LoVo (cell line): ENCODE measurements at regions not wholly inside any gene's neighbourhood (a gene's known extent, or its start where the extent isn't known, plus 50 kb on each side); places are given as distances from the start of the nearest gene placed in this dataset.

Experiments used
- DNase-seq: peaks from one replicate; pipeline ENCODE4 v3.0.0-alpha.2; 2016; ENCODE audit warnings: low spot score

DNA sequence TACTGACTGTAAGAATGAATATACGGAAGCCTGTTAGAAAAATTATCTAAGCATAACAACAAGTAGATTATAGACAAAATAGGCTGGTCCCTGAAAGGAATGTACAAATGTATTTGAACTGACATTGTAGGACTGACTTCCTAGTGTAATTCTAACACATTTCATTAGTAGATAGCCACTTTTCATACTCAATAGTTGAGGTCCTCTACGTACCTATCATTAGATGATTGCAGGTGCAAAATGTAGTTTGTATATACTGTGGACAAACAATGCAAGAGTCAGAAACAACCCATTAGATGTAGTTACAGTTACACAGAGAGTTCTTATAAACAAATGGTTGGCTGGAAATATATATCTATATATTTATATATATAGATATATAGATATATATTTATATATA lies 402.3 kb upstream of the SLITRK6 start:
- no peak for DNase-seq

DNA sequence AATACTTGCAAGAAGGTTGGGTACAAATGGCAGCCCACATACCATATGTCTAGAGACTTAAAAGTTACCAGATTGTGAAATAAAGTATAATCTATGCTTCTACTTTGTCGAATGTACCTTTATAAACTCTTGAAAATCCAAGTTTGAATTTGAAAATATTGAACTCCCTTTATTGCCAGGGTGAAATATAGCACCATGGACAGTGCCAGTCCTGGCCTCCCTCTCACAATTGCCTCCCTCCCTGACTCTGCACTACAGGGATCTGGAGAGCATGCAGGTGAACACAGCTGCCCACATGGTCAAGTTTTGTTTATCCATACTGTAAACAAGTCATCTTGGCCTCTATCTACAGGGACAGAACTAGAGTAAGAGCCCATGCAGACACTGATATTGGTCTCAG lies 394.1 kb upstream of the SLITRK6 start:
- no peak for DNase-seq

DNA sequence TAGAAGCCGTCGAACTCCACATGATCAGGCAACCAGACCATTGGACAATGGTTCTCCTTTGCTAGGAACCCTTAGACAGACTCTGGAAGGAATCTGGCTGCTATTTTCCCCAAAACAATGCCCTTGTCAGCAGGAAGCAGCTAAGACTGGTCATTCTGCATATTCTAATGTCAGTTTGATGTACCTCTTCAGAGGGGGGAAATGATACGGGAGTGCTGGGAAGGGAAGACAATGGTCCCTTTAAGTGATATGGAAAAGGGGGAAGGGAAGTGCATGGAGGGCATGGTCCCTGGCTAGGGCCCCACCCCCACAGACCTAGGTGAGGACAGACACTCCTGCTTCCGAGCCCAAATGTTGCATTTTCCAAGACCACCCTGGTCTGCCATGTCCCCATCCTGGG lies 389.0 kb upstream of the SLITRK6 start:
- DNase-seq, result no peak

DNA sequence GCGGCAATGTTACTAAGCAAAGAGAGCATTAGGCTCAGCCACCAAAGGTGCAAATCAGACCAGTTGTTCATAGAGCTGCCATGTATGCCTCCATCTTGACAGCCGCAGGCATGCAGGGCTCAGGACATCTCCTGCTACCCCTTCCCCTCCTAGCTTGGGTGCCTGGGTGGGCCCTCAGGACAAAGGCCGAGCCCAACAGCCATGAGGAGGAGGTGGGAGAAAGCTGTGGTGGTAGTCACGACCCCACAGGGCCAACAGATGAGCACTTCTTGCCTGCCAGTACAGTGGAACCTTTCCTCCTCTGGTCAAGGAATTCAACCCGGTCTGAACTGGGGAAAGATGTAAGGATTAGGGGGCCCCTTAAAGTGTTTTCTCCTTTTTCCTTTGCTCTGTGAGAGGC lies 386.4 kb upstream of the SLITRK6 start:
- no peak for DNase-seq

DNA sequence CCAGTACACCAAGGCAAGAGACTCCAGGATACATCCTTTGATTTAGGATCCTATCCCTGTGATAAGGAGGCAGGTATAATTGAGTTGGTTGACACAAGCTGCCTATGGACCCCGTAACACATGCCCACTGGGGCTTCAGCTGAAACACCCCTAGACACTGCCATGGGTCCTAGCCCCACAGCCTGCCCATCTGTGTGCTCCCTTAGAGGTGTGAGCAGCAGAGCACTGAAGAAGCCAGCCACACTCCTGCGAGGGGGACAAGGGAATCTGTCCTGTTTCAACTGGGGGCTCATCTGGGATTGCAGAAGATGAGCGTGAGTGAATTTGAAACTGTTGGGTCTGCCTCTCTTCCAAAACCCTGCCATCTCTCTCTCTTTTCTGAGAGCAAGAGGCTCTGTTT lies 385.9 kb upstream of the SLITRK6 start:
- no peak for DNase-seq

DNA sequence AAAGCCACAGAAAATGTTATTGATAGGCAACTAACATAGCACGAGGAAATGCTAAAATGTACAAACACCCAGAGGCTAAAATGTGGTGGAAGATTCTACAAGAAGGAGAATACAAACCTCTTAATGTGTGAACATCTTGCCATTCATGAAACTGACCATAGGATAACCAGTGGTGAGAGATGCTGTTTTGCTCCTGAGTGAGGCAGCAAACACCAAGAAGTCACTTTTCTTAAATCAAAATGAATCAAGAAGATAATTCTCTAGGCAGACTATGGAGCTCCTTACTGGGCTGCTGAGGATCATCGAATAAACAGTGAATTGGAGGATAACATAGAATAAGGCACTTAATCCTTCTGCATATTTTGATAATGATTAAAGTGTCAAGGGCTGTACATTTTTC lies 375.4 kb upstream of the SLITRK6 start:
- DNase-seq, result no peak

DNA sequence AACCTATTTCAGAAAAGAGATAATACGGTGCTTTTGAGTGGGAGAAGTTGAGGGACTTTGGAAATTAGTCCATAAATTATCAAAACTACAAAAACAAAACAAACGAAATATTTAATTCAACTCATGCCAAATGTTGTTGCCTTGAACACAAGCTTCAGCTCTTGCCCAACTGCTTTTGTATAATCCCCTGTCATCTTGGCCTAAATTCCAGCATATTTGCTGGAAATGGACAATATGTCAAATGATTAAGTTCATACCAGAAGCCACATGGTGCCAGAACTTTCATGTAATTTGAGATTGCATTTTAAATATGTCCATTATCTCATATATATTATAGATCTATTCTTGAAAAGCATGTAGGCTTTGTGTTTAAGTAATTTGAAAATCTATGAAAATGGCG lies 373.7 kb upstream of the SLITRK6 start:
- no peak for DNase-seq

DNA sequence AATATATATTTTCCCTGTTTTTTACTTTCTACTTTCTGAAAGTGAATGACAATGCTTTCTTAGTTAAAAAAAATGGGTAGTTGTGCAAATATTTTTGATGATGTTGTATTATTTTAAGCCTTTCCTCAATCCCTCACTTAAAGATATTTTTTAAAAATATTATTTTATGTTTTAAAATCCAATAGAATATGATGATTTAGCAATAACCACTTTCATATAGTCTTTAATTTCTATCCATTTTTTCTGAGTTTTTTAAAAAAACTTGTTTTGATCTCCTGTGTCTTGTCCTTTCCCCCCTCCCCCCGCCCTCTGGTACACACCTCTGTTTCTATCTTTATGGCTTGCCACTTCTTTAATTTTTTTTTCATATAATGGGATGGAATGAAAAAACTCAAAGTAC lies 362.0 kb upstream of the SLITRK6 start:
- no peak for DNase-seq

DNA sequence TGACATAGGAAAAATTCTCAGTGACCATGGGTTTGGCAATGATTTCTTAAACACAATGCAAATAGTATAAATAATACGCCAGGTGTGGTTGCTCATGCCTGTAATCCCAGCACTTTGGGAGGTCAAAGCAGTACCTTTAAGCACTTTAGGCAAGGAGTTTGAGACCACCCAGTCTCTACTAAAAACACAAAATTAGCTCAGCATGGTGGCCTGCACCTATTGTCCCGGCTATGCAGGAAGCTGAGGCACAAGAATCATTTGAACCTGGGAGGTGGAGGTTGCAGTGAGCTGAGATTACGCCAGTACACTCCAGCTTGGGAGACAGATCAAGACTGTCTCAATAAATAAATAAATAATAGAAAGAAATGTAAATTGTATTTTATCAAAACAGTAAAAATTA lies 356.5 kb upstream of the SLITRK6 start:
- no peak for DNase-seq

DNA sequence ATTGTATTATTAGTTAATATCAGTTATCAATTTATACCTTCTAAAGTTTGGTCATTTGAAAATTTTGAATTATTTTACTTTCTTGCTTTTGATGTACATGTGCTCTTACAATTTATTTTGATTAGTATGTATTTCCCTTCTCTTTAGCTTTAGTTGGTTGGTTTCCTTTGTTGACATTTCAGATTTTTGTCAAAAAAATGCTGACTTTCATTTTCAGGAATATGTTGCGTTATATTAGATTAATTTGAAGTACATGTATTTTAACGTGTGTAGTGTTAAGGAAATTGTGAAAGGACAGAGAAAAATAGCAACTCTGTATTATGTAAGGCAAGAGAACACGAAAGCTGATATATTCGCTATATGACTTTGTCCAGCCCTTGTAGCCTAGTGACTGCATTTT lies 342.9 kb upstream of the SLITRK6 start:
- DNase-seq, result no peak

DNA sequence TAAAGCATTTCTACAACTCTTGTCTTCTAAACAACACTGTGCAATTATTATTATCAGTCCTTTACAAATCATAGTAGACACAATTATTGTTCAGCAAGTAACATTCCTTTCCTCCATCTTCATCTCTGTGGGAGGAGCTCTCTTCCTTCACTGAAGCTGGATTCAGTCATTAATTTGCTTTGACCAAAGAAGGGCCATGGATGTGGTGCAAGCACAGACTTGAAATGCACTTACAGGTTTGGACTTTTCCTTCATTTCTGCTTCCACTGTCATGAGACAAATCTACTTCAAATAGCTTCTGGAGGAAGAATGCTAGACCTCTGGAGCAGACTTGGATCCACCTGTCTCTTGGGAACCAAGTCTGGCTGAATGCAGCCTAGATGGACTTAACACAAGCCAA lies 336.6 kb upstream of the SLITRK6 start:
- no peak for DNase-seq

DNA sequence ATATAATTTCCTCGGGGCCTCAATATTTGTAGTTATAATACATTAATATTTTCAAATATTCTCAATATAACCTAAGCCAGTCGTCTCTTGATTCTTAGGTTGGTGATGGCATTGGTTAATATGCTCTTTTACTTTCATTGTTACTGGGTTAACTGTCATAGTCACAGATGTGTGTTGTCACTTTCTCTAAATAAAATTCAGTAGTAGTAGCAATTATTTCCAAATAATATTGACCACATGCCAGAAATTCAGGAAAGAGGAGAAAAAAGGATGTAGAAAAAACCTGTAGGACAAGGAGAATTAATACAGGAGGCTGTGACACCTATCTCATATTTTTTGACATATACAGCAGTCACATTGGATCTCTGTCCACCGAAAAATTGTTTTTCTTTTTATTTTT lies 322.7 kb upstream of the SLITRK6 start:
- DNase-seq, result no peak

DNA sequence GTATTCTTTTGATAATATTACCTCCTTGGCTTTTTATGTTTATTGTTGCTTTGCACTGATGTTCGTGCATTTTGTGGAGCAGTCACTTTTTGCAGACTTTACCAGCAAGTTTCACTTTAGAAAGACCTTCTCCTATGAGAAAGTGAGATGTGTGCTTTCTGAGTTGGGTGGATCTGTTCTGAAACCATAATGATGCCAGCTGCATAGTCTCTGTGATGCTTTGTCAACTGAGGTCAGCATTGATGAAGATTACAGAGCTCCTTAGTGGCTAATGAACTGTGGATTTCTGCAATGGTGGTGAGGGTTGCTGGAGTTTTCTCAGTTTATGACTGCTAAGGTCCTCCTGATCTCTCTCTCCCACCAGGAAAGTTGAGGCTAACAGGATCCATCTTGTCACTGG lies 309.9 kb upstream of the SLITRK6 start:
- DNase-seq, result no peak

DNA sequence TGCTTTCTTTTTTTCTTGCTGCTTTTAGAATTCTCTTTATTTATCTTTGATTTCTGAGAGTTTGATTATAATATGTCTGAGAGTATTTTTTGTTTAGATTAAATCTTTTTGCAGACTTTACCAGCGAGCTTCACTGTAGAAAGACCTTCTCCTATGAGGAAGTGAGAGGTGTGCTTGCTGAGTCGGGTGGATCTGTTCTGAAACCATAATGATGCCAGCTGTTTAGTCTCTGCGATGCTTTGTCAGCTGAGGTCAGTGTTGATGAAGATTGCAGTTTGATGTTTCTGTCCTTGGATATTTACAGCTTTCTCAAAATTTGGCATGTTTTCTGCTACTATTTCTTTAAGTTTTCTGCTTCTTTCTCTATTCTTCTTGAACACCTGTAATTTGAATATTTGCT lies 309.1 kb upstream of the SLITRK6 start:
- DNase-seq, result no peak

DNA sequence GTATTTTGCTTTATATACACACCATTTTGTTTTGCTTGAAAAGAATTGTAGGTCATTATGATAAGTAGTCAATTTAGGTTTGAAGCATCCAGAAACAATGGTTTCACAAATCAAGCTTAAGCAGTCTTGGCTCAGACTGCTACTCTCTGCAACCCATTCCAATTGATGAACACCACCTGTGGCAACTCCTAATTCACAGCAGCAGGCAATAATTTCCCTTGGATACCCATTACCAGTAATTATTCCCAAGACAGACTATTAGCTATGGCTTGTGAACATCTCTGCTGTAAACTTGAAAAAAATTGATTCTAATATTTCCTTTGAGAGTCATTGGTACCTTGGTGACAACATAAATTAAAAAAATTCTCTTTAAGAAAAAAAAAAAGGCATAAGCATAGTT lies 299.3 kb upstream of the SLITRK6 start:
- DNase-seq, result no peak

DNA sequence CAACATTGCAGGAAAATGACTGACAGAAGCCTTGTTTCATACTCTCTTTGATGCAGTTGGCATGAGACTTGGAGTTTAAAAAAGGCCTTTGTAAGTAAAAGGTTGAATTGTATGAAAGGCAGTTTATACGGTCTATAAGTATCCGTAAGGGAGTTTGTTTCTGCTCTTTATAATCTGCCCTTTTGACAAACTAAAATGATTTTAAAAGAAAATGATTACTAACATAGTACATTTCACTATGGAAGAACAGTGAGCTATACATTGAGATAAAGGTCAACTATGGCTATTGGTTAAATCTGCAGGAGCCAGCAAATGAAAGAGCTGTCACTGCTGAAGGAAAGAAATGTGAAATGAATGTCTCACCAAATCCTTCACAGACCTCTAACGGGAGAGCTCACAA lies 296.1 kb upstream of the SLITRK6 start:
- DNase-seq, result no peak

DNA sequence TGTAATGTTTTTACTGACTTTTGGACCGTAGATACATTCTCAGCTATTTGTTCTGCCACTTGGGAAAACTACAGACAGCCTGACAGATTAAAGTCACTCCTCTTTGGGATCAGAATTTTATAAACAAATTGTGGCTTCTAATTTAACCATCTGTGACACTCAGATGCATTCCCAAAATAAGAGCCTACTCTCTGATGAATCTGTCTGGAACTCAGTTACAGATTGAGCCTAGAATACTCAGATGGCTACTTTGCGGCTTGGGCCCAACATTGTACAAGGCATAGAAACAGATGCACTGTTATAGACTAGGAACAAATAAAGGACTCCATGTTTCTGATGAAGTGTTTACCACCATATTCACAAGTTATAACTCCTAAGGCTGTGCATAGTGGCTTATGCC lies 291.0 kb upstream of the SLITRK6 start:
- no peak for DNase-seq

DNA sequence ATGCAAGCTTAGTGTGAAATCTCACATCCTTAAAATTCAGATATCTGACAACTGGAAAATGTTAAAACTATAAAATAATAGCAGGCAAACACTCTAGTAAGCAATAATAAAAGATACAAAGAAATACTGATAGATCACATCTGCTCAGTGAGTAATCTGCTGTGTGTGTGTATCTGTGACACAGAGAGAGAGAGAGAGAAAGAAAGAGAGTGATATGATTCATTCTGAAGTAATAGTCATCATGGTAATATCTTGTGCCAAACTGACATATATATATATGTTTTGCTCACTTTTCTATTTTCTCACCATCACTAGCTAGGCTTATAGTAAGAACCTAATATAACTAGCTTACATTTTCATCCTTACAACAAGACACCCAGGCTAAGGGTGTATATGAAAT lies 288.0 kb upstream of the SLITRK6 start:
- DNase-seq, result no peak

DNA sequence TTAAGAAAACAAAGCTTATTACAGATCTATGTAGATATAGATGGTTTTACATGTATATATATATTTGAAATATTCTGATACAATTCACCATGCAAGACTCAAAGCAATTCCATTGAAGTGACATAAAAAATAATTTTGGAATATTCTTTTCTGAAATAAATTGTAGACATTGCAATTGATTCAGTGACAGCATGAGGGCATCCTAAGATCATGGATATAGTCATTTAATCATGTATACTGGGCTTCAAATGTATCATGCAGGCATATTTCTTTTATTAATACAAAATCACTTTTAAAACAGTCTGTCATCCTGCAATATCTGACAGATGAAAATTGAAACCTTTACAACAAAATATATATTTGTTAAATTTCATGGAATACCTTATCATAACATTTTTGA lies 286.7 kb upstream of the SLITRK6 start:
- DNase-seq, result no peak

DNA sequence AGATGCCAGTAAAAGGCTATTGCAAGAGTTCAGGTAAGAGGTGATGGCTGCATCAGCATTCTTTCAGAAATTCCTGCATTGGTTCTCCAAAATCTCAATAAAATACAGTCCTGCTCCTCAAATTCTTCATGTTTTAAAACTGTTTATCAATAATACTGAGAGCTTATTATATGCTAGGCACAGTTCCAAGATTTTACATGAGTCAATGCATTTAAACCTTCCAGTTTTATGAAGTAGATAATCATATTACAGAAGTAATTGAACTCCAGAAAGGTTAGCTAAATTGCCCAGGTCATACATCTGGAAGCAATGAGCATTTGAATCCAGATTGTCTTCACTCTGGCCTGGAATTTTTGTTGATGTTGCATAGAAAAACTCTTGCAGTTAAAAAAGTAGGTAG lies 282.9 kb upstream of the SLITRK6 start:
- DNase-seq, result no peak

DNA sequence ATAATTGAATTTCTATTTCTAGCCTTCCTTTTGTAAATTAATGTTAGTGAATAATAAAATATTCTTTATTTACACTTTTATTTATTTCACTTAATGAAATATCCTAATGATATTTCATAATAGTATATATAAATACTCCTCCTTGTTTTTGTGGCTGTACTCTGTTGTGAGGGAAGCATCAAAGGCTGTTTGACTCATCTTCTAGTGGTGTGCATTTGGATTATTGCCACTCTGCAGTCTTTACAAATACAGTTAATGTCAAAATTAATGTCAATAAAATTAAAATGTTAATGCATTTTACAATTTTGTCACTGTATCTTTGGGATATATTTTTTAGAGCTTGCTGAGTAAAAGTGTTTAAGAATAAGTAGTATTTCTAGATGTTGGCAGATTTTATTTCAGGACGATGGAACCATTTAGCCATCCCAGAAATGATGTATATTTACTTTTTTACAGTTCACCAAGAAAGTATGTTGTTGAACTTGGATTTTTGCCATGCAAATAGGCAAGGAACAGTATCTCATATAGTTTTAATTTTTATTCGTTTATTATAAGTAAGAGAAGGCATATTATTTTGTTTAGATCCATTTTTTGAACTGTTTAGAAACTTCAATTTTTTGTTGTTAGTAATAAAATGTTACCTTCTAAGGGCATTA lies 281.2 kb upstream of the SLITRK6 start:
- no peak for DNase-seq

DNA sequence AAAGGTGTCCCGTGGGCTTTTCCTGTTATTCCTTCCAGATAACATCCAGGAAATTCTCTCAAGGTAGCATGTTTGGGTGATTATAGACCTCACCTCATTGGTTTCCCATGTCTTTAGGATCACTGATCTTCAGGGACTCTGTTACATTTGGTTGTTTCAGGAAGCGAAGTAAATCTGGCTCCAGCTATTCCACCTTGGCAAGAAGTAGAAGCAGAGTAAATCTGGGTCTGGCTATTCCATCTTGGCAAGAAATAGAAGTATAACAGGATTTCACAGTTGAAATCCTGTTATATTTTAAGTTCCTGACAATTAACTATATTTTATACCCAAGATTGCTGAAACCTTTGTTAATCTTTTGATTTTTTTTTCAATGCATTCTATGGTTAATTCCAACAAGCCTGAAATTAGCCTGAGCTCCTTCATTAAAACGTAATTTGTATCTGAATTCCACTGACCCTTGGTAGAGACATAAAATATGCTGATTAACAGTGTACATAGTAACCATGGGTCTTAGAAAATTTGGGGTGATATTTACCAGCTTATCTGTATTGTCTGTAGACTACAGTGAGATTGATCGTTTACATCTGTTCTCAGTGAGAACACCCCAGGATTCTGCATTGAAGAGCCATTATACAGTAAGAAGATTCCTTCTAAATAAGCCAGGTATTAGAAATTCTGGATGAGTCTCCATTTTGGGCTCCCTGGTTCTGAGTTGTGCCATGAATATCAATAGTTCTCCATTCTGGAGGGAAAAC lies 267.6 kb upstream of the SLITRK6 start:
- no peak for DNase-seq

DNA sequence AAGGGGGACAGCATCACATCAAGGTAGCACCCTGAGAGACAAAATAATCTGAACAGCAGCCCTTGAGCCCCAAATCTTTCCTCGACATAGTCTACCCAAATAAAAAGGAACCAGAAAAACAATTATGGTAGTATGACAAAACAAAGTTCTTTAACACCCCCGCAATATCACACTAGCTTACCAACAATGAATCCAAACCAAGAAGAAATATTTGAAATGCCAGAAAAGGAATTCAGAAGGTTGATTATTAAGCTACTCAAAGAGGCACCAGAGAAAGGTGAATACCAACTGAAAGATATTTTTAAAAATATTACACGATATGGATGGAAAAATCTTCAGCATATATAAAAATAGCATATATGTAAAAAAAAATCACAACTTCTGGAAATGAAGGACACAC lies 252.9 kb upstream of the SLITRK6 start:
- no peak for DNase-seq
